ENCODE measurements at regions not wholly inside any gene's neighbourhood (a gene's known extent, or its start where the extent isn't known, plus 50 kb on each side); places are given as distances from the start of the nearest gene placed in this dataset.

- TF ChIP-seq CTCF (IDR thresholded peaks at IDR 0.05) (no peak), POLR2A (IDR thresholded peaks at IDR 0.05) (no peak)
- no peak for DNase-seq (ENCODE audit: low spot score in 2 of 2)
- intact Hi-C loops (cut with DNase I; ENCODE audit: low total_unique reads) = no loop called here
- H3K4me3 ChIP-seq (ENCODE audit: low read depth, poor library complexity, severe bottlenecking) = no peak overlapping the region
Observed at GRCh38 chr1:182141040-182141439, 79.5 kb upstream of the ZNF648 start.

- no peak for DNase-seq (ENCODE audit: low spot score in 2 of 2)
- H3K4me3 ChIP-seq (ENCODE audit: low read depth, poor library complexity, severe bottlenecking) = no peak overlapping the region
- whole genome bisulfite sequencing, 2 donors = 91 to 96% methylated on average over 1 of the region's 1 CpG
- intact Hi-C loops (cut with DNase I; ENCODE audit: low total_unique reads) = loop anchor here (2.0 kb wide), 1 partner anchor 49 kb away; no protein-coding TSS in a partner anchor
- TF ChIP-seq POLR2A (IDR thresholded peaks at IDR 0.05) (no peak), CTCF (IDR thresholded peaks at IDR 0.05) (no peak)
Observed at GRCh38 chr1:182139496-182139895, 78.0 kb upstream of the ZNF648 start.

GRCh38 chr1:182137546-182137945 lies 76.0 kb upstream of the ZNF648 start:
- WGBS, 2 donors = 95% methylated on average over 1 of the region's 1 CpG
- H3K4me3 ChIP-seq (ENCODE audit: low read depth, poor library complexity, severe bottlenecking) = no peak overlapping the region
- intact Hi-C loops (cut with DNase I; ENCODE audit: low total_unique reads) = no loop called here

GRCh38 chr1:182135946-182136345 lies 74.4 kb upstream of the ZNF648 start:
- DNase-seq (ENCODE audit: low spot score in 2 of 2) = no peak
- H3K4me3 ChIP-seq (ENCODE audit: low read depth, poor library complexity, severe bottlenecking) = no peak overlapping the region
- intact Hi-C loops (cut with DNase I; ENCODE audit: low total_unique reads) = no loop called here
- TF ChIP-seq POLR2A (IDR thresholded peaks at IDR 0.05) (no peak), CTCF (IDR thresholded peaks at IDR 0.05) (no peak)
- WGBS, 2 donors = 89 to 93% methylated on average over 1 of the region's 1 CpG

More at GRCh38 chr1:182137546-182137945, 76.0 kb upstream of the ZNF648 start:
- TF ChIP-seq CTCF (IDR thresholded peaks at IDR 0.05) (no peak), POLR2A (IDR thresholded peaks at IDR 0.05) (no peak)
- no peak for DNase-seq (ENCODE audit: low spot score in 2 of 2)

- 89 to 91% methylated on average over 4 of the region's 4 CpGs for WGBS, 2 donors
- H3K4me3 ChIP-seq (ENCODE audit: low read depth, poor library complexity, severe bottlenecking) = no peak overlapping the region
- TF ChIP-seq CTCF (IDR thresholded peaks at IDR 0.05) = no peak
- no peak for DNase-seq (ENCODE audit: low spot score in 2 of 2)
- intact Hi-C loops (cut with DNase I; ENCODE audit: low total_unique reads) = no loop called here
Observed at GRCh38 chr1:182134257-182134656, 72.7 kb upstream of the ZNF648 start.

- intact Hi-C loops (cut with DNase I; ENCODE audit: low total_unique reads) = no loop called here
- DNase-seq (ENCODE audit: low spot score in 2 of 2) = no peak
- H3K4me3 ChIP-seq (ENCODE audit: low read depth, poor library complexity, severe bottlenecking) = no peak overlapping the region
- TF ChIP-seq CTCF (IDR thresholded peaks at IDR 0.05) (no peak), POLR2A (IDR thresholded peaks at IDR 0.05) (no peak)
- 91 to 94% methylated on average over 7 of the region's 7 CpGs for WGBS, 2 donors
Observed at GRCh38 chr1:182133181-182133580, 71.7 kb upstream of the ZNF648 start.

Measured in lower leg skin (tissue), 4 donors.